Stimulated activated naive CD8-positive, alpha-beta T cell treated with anti-CD3 and anti-CD28 coated beads, Interleukin-15, Interleukin-2, amounts not matched to agents 100 U/mL and 50 U/mL, for 24 hours (primary cell): ENCODE measurements at regions not wholly inside any gene's neighbourhood (a gene's known extent, or its start where the extent isn't known, plus 50 kb on each side); places are given as distances from the start of the nearest gene placed in this dataset.

Experiments used
- ATAC-seq: fragments of 150-1000 bp; cut with Tn5 transposase; one replicate; pipeline ENCODE4 v1.10.0; 2021
- DNase-seq: peaks from one replicate; pipeline ENCODE4 v3.0.0; 2021

DNA sequence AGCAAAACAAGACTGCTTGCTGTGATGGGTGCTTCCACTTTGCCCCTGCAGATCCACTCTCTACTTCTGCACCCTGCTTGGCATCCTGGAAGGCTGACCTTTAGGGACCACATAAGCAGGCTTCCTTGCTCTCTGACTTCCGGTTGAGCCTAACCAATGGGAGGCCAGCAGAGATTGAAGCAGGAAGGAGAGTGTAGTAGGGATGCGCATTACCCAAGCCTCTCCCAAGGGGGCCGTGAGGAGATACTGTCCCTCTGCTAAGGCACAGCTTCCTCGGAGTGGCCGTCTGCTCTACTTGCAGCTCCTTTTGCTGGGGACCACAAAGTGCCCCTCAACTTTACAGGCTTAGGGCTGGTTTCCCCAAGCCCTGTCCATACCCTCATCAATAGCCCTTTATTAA is 624.3 kb upstream of the TENM3 start:
- DNase-seq (no peak), ATAC-seq (no peak)

DNA sequence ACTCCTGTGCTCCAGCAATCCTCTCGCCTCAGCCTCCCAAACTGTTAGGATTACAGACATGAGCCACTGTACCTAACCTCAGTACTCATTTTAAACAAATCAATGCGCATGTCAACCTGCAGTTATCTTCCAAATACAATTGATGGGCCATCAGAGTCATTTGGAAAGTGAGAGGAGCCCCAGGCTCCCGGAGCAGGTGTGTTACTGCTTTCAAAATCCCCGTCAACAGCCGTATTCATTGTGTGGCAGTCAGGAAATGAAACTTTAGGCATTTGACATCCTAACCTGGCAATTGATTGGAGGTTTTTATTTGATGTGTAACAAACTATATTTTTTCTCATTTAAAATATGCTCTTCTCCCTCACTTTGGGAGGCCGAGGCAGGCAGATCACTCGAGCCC is 623.6 kb upstream of the TENM3 start:
- no peak for DNase-seq
- no peak for ATAC-seq

DNA sequence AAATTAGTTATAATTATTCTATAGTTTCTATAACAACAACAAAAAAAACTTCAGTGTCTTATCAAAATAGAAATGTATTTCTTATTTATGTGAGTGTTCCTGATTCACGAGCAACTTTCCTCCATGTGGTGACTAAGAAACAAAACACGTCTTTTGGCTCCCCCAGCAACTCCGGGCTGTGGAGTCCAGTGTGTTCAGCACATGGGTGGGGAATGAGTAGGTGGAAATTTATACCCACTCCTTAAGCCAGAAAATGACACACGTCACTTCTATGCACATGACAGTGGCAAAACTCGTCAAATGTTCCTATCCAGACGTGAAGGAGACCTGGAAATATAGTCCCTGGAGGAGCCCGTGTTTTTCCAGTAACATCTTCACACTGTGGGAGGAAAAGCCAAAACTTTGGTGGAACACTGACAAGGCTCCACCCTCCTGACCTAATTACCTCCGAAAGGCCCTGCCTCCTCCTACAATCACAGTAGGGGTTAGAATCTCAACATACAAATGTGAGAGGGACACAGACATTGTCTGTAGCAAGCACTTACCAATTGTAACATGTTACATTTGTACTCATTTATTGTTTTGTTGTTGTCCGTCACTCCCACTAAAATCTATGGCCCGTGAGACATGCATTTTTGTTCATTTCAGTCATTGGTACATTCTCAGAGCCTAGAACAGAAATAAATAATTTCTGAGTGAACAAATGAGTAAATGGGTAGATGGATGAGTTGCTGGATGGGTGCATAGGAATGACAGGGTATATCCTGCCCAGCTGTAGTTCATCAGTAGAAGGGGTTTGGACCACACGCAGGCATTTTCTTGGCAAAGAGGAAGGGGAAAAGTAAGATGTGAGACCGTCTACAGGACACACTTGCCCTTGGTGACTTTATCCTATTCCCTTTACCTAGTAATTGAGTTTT is 605.8 kb upstream of the TENM3 start:
- no peak for ATAC-seq
- DNase-seq, result no peak

DNA sequence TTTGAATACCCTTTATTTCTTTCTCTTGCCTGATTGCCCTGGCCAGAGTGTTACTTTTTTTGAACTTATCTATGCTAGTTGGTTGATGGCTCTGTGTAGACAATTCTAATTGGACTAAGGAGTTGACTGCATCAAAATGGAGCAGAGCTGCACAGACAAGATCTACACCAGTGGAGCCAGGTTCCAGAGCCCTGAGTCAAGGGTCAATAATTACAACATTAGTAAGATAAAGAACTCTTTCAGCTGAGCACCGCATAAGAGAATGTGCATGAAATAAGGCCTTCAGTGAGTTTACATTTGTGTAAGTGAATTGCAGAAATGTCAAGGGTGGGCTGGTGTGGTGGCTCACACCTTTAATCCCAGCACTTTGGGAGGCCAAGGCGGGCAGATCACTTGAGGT is 599.7 kb upstream of the TENM3 start:
- DNase-seq (no peak), ATAC-seq (no peak)

DNA sequence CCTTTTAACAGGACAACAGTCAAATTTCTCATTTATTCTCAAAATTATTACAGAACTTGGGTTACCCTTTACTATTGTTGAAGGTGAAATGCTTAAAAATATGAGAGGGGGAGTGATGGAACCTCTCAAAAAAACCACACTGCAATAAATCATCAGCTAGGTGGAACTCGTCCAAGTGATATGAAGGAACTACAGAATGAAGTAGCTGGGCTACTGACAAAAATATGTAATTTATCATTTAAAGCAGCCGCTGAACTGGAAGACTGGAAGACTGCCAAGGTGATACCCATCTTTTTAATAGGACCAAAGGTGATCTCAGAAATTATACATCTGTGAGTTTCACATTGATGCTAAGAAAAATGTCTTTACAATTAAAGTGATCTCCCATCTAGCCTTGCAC is 597.7 kb upstream of the TENM3 start:
- ATAC-seq, result no peak
- DNase-seq, result no peak

DNA sequence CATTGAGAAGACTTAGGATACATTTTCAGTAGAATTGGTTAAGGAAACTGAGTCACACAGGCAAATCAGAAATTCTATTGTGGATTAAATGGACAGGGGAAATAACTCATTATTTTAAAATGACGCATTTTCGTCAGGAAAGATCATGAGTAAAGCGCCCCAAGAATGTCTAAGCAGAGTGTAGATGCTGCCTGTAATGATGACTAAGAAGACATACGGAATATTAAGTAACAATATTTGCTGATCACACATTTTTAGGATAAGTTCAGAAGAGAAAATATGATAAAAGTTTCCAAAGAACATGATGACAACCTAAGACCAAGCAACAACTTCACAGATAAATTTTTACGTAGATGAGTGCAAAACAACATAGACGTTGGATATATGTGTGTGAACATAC is 596.3 kb upstream of the TENM3 start:
- ATAC-seq (no peak), DNase-seq (no peak)

DNA sequence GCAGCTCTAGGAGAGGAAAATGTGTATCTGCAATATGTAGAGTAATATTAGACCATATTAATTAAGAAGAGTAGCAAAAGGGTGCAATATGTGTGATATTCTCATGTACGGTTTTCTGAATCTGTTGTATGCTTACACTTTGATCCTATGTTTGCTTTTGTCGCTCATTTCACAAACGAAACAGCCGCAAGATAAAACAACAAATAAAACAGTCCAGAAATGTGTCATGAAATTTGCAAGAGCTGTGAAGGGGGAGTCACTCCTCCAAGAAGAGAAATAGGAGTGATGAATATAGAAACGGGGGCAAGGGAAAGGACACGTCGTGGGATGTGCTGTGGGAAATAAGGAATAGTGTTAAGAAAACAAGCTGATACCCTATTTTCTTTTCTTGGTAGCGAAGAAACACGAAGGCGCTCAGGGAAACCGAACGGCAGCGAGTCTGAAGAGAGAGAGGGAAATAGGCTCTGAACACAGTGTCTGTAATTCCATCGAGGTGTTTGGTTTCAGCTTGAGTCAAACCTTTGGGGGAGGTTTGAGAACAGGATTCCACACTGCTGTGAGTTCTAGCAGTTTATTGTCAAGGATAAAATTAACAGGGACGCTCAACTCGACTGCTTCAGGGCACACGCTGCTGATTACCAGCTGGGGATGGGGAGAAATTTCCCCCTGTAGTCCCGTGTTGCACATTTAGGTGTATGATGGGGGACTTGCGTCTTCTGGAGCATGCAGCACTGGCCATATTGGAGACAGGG is 595.6 kb upstream of the TENM3 start:
- ATAC-seq (no peak), DNase-seq (no peak)

DNA sequence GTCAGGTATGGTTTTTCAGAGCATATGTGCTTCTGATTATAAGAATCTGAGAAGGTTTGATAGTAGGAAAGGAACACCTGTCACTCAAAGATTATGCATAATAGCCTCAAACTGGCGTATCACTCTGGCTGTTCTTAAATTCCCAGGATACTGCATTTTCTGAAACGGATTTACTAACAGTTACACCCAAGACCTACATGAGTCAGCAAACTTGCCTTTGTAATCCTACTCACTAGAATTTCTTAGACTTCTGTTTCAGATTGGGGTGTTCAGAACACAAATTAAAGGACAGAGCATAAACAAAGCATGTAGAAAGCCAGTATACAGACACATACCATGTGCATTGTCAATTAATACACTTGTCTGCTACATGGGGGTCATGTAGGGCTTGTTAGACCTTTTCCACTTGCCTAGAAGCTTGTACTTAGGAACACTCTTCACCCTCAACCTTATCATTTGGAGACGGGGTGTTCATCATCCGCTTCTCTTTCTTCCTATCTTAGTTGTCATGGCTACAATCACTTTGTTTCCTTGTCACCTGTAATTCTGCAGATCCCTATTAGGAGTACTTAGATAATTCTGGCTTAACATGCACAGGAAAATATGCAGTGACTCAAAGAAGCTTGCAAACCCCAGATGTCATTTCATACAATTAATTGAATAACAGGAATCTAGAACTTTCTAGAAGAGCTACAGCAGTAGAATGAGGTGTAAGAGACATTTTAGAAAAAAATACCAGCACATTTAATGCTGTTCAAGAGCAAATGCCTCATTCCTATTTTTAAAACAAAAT is 593.0 kb upstream of the TENM3 start:
- ATAC-seq (no peak), DNase-seq (no peak)

DNA sequence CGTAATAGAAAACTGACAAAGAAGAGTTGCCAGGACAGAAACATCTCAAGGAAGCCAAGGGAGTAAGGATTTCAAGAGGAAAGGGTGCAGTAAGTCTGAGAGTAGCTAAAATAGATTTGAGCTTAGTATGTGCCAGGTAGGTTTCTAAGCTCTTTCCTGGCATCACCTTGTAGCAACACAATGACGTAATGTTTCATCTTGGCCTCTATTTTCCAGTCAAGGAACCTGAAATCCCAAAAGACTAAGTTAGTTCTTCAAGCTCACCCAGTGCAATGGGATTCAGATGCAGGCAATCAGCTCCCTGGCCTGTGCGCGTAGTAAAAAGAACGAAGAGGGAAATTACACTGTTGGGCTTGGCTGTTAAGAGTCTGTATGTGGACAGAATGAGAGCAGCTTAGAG is 586.5 kb upstream of the TENM3 start:
- ATAC-seq (no peak), DNase-seq (no peak)

DNA sequence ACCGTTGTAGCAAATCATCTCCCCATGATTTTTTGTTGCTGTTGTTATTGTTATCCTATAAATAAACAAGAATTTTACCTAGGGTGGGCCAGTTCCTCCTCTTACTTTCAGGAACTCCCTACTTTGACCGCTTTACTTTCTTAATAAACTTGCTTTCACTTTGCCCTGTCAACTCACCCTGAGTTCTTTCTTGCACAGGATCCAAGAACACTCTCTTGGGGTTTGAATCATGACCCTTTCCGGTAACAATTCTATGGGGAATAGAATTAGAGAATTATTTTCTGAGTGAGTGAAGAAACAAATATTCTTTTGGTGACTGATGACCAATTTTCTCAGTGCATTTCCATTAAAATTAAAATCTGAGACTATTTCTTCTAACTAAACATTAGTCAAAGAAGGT is 584.0 kb upstream of the TENM3 start:
- DNase-seq (no peak), ATAC-seq (no peak)

DNA sequence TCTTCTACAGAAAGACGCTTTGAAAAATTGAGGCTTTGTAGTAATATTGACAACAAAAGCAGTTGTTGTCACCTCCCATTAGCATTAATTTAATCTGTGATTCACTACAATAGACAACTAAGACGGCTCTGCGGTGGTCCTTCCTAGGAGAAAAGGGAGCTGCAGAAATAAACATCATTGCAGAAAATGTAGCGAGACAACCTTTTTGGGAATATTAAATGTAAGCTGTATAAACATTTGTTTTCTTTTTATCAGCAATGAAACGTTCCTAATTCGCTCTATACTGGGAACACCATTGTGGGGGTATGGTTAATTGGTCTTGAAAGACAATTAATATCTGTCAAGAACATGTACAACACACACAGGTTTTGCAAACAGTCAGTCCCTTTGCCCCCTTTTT is 583.3 kb upstream of the TENM3 start:
- DNase-seq (no peak), ATAC-seq (no peak)

DNA sequence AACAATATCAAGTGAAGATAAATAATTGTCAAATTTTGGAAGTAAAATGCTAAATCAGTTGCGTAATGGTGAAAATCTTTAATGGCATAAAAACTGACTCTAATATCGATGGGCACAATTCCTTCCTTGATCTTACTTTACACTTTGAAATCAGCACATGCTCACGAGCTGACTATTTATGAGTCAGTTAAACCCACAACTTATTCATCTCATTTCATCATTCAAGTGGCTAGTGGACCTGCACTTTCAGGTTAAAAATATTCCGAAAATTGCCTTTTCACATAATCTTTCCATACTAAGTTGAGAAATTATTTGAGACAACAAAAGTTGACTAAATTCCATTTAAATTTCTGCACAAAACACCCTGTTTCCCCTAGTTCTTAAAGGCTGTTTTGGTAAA is 582.1 kb upstream of the TENM3 start:
- no peak for DNase-seq
- ATAC-seq, result no peak

DNA sequence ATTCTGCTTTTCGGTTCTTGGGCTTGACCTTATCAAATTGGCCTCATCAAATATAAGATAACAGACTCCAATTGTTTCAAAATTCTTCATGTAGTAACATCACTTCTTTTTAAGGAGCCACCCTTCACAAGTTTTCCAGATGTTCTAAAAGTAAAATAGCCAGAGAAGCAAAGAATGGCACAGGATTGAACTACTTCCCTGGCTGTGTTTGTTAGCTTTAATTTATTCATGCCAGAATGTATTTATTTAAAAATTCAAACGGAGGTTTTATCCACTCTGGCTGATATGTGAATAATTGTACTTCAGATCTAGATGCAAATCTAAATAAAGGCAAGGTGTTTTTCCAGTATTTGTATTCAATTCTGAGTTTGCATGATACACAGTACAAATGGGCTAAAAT is 581.3 kb upstream of the TENM3 start:
- DNase-seq (no peak), ATAC-seq (no peak)

DNA sequence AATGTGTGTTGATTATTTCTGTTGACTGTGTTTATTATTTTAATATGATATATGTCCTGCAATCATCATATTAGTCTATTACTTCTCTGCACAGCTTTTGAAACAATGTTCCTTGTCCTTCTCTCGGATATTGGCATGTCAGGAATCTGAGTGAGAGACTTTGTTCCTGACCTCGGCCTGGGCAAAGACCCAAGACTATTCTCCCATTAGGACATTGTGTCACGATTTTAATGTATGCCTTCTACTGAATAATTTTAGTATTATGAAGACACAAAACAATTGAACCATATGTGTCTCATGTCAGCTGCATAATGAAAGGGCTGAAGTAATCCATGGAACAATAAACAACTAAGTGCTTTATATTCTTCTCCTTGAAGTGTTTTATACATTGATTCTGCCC is 580.8 kb upstream of the TENM3 start:
- ATAC-seq (no peak), DNase-seq (no peak)

DNA sequence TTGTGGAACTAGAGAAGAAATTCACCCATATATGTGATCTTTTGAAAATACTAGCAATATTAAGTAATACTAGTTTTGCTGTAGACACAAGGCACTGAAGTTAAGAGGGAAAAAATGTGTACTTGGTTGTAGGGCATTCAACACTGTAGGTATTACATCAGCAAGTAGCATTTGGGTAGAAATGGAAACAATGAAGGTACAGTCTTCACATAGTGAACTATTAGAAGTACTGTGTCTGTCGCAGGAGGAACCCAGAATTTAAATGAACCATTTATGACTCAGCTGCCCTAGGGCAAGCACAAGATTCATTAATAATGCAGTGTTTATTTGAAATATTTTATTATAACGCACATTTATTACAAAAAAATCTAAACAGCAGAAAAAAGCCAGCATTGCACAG is 572.7 kb upstream of the TENM3 start:
- ATAC-seq (no peak), DNase-seq (no peak)

DNA sequence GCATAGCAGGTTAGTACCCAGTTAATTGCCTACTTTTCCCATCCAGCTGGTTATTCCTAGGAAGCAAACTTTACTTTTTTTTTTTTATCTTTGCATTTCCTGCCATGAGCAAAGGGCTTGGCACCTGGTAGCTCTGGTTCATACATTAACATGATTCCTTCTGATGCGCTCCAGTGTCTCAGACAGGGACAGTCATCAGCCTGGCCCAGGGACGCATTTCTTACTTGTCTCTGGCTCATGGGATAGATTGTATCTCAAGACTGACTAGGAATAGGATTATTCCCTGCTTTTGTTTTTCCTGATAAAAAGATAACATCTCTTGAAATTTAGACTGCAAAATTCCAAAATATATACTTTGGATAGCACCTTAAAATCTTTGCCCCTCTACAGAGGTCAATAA is 571.5 kb upstream of the TENM3 start:
- DNase-seq (no peak), ATAC-seq (no peak)

DNA sequence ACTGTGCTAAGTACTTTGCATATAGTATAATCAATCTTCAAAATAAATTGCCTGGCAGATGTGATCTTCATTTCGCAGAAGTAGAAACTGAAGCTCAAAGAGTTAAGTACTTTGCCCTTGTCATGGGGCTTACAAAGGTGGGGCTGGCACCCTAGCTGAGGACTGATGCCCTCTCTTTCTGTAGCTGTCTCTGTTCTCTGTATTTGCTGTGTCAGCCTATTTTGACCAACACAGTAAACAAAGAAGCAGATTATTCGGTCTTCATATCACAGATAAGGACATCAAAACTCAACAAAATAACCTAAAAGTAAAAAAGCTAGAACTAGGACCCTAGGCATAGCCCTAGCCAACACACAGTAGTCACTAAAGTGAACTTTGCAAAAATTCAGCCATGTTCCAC is 570.5 kb upstream of the TENM3 start:
- DNase-seq, result no peak

DNA sequence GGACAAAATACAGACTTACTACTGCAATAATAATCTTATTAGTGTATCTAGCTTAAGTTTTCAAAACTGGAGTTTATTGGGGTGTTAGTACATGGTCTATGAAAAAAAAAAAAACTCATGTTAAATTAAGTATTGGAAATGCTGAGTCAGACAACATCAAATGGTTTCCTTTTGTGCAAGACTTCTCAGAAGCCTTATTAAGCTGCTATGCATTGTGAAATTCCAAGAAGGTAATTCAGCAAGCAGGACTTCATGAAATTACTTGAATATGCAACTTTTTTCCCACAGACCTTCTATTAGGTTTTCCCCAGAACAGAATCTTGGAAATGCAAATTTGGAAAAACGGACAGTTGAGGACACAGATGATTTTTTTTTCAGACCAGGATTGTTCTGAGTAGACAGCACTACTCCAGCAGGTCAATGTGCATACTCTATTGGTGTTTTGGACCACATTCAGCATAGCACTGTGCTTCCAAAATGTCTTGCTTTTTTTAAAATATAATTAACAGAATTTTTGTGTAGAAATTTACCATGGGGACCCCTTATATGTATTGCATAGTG is 568.8 kb upstream of the TENM3 start:
- DNase-seq, result no peak
- ATAC-seq, result no peak

More for the DNA sequence above, 570.5 kb upstream of the TENM3 start:
- no peak for ATAC-seq

DNA sequence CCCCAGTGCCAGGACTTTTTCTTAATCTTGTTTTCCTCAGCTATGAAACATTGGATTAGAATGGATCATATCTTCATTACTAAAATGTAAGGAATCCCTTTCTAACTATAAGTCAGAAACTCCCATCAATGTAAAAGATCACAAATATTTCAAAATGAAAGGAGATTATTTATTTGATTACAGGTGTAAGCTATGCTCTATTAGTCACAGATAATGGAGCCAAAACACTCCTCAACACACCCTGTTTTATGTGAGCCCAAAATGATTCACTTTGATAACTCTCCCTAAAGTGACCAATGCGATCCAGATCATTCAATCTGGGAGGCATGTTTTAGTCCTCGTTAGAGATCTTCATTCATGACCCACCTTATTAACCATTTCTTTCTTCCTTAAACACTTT is 566.7 kb upstream of the TENM3 start:
- ATAC-seq, result no peak
- DNase-seq, result no peak

DNA sequence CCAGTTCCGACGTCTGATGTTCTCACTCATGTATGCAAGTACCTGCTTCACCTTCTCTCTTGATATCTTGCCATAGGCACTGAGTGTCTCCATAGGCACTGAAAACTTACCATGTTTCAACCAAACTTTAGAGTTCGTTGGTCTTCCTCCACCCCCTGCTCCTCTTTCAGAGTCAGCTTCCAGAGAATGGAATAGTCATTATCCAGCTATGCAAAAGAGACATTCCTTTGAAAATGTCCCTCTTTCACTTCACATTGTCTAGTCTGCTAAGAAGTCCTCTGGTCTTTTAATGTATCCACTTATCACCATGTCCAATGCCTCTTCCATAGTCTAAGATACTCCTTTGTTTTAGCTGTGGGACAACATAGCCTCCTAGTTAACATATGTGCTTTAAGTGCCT is 566.0 kb upstream of the TENM3 start:
- DNase-seq (no peak), ATAC-seq (no peak)

DNA sequence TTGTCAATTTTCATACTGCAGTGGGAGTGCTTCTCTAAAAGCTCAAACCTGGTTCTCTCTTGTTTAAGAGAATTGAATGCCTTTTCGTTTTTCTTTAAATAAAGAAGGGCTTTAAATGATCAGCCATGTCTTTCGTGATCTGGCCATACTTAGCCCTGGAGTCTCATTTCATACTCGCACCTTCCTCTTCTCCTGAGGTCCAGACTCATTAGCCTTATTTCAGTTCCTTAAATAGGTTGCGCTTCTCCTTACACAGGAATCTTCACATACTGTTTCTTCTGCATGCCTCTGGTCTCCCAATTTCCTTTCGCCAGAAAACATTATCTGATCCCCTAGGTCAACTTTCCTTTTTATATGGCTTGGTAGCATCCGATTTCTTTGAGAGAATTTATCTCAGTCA is 565.6 kb upstream of the TENM3 start:
- no peak for ATAC-seq

DNA sequence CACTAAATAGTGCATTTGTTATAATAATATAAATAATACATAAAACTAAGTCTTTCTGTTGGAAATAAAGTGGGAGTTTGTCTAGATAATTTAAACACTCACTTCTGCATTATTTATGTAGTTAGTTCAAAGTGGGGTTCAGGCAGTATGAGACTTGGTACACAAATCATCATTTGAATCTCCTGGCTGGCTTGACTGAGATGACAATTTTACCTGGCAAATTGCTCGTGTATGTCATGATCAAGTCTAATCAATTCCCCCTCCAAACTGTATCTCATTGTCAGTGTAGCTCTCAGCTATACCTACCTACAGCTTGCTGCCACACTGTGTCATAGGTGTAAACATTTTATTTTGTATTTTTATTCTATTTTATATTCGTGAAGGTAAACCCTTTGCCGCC is 563.4 kb upstream of the TENM3 start:
- no peak for ATAC-seq
- DNase-seq, result no peak

More for the DNA sequence above, 565.6 kb upstream of the TENM3 start:
- no peak for DNase-seq
